ENCODE measurements at regions not wholly inside any gene's neighbourhood (a gene's known extent, or its start where the extent isn't known, plus 50 kb on each side); places are given as distances from the start of the nearest gene placed in this dataset.
A peak's percentile ranks its signal among the peaks of the same experiment; 100 is the strongest.

DNA sequence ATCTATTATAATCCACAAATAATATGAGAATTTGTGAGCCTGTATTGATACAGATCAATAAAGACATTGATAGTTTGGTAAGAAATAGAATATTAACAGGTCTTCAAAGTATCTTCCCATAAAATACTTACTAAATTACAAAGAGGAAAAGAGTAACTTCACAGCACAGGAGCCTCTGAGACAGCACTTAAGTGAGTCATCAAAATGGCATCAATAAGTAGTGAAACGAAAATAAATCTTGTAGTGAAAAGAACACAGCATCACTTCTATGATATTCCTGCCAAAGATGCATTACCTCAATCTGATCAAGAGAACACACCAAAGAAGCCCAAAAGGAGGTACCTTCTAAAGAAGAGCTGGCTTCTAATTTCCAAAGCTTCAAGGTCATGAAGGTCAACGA is 116.4 kb downstream of the CBLN2 start:
- H3K9me3 ChIP-seq: no peaks in the 10 kb centered on the region
- WGBS (ENCODE audit: missing lambda C conversion rate): 5% methylated on average over 2 of the region's 2 CpGs
- DNase-seq (ENCODE audit: low read depth in 1 of 2, low spot score in 1 of 2) (no peak), ATAC-seq (no peak), FAIRE-seq (no peak)
- POLR2A ChIA-PET: no interaction called here
- CTCF ChIA-PET: no interaction called here
- no peak overlapping the region for H3K4me3 ChIP-seq
- no peak overlapping the region for H3K27ac ChIP-seq
- no peak for TF ChIP-seq CHD4 (IDR thresholded peaks at IDR 0.05; ENCODE audit: borderline replicate concordance)
- no peak for TF ChIP-seq FOSL2 (IDR thresholded peaks at IDR 0.05)
- 0 out of 2 replicates have a peak, but pooled peaks have one; percentile 7 for TF ChIP-seq FOSL2 (CRISPR knock-in tag; IDR thresholded peaks at IDR 0.05)
- H3K4me2 ChIP-seq: peak overlapping the region; percentile 29; the same call in 1 of the 3 replicates
- H3K4me1 ChIP-seq: 0 out of 3 replicates have a peak, but pooled peaks cover 3% of the 10 kb centered on the region

- DNase-seq (ENCODE audit: low read depth in 1 of 2, low spot score in 1 of 2) (no peak), FAIRE-seq (no peak), ATAC-seq (no peak)
- POLR2A ChIA-PET: no interaction called here
- no peak for TF ChIP-seq POLR2AphosphoS2 (conservative IDR thresholded peaks at IDR 0.05; ENCODE audit: low read length)
- TF ChIP-seq RAD21 (conservative IDR thresholded peaks at IDR 0.05 in 1 of 2, IDR thresholded peaks at IDR 0.05 in 1 of 2): no peak
- TF ChIP-seq REST (IDR thresholded peaks at IDR 0.05): no peak
- TF ChIP-seq, protein P1, sequence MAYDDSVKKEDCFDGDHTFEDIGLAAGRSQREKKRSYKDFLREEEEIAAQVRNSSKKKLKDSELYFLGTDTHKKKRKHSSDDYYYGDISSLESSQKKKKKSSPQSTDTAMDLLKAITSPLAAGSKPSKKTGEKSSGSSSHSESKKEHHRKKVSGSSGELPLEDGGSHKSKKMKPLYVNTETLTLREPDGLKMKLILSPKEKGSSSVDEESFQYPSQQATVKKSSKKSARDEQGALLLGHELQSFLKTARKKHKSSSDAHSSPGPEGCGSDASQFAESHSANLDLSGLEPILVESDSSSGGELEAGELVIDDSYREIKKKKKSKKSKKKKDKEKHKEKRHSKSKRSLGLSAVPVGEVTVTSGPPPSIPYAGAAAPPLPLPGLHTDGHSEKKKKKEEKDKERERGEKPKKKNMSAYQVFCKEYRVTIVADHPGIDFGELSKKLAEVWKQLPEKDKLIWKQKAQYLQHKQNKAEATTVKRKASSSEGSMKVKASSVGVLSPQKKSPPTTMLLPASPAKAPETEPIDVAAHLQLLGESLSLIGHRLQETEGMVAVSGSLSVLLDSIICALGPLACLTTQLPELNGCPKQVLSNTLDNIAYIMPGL (CRISPR knock-in tag; IDR thresholded peaks at IDR 0.05; ENCODE audit: borderline replicate concordance): no peak
- TF ChIP-seq ZNF302 (CRISPR knock-in tag; IDR thresholded peaks at IDR 0.05): no peak
- no peak for TF ChIP-seq KDM1A (IDR thresholded peaks at IDR 0.05; ENCODE audit: low read depth)
- no peak for TF ChIP-seq ZSCAN20 (CRISPR knock-in tag; IDR thresholded peaks at IDR 0.05)
- no peak for TF ChIP-seq FOSB (CRISPR knock-in tag; IDR thresholded peaks at IDR 0.05)
- TF ChIP-seq MYC (IDR thresholded peaks at IDR 0.05; ENCODE audit: borderline replicate concordance, low read length): no peak
- TF ChIP-seq ZFP36 (IDR thresholded peaks at IDR 0.05; ENCODE audit: borderline replicate concordance, partially characterized antibody): no peak
- no peak for TF ChIP-seq CHD2 (IDR thresholded peaks at IDR 0.05; ENCODE audit: low read length, partially characterized antibody)
- TF ChIP-seq PHF8 (IDR thresholded peaks at IDR 0.05; ENCODE audit: borderline replicate concordance, low read depth): no peak
- TF ChIP-seq SREBF2 (IDR thresholded peaks at IDR 0.05): no peak
- no peak for TF ChIP-seq ELK1 (IDR thresholded peaks at IDR 0.05; ENCODE audit: low read depth, low read length)
- no peak for TF ChIP-seq HOXB13 (CRISPR knock-in tag; IDR thresholded peaks at IDR 0.05; ENCODE audit: low read depth)
- TF ChIP-seq CEBPB (IDR thresholded peaks at IDR 0.05): no peak
- no peak for TF ChIP-seq ZC3H11A (IDR thresholded peaks at IDR 0.05)
- TF ChIP-seq MAFK (IDR thresholded peaks at IDR 0.05; ENCODE audit: partially characterized antibody): no peak
- TF ChIP-seq, protein P2, sequence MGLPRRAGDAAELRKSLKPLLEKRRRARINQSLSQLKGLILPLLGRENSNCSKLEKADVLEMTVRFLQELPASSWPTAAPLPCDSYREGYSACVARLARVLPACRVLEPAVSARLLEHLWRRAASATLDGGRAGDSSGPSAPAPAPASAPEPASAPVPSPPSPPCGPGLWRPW (IDR thresholded peaks at IDR 0.05): no peak
- CTCF ChIA-PET: no interaction called here
- Histone ChIP-seq H3K4me2 (no peak overlapping the region), H3K4me3 (no peak overlapping the region), H3K4me1 (no peaks in the 10 kb centered on the region), H3K27ac (no peak overlapping the region), H3K9me3 (no peaks in the 10 kb centered on the region)
- WGBS (ENCODE audit: missing lambda C conversion rate): 69% methylated on average over 4 of the region's 4 CpGs
These were observed 124.2 kb downstream of the CBLN2 start for GRCh38 chr18:72419914-72420313.
